T-helper 2 cell treated with Interferon-gamma antibody and Interleukin-4, amounts not matched to agents 100 ng/mL and 5 ng/mL, for 36 hours (primary cell): ENCODE measurements at regions not wholly inside any gene's neighbourhood (a gene's known extent, or its start where the extent isn't known, plus 50 kb on each side); places are given as distances from the start of the nearest gene placed in this dataset.

ENCODE experiments used
- intact Hi-C: fragments of 100-400 bp; cut with micrococcal nuclease; formaldehyde crosslinking; loops from one replicate; pipeline ENCODE4 v1.15.1; 2023

DNA sequence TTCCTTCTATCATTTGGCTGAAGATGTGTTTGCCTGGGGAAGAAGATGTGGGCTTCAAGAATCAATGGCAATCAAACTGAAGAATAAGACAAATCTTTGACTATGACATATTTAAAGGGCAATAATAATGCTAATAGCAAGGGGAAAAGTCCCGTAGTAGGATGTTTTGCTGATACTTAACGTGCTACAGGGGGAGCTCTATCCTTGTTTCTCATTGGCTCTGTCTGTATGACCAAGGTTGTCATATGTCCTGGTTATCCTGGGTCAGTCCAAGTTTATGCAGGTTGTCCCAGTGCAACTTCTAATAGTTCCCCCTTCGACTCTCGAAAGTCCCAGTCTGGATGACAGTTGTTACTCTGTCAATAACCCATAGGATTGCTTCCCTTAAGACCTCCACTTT lies 321.3 kb downstream of the DHX35 start:
- intact Hi-C loops, result no loop called here

- intact Hi-C loops, result no loop called here
These were observed 320.5 kb downstream of the DHX35 start for GRCh38 chr20:39282619-39283092.

DNA sequence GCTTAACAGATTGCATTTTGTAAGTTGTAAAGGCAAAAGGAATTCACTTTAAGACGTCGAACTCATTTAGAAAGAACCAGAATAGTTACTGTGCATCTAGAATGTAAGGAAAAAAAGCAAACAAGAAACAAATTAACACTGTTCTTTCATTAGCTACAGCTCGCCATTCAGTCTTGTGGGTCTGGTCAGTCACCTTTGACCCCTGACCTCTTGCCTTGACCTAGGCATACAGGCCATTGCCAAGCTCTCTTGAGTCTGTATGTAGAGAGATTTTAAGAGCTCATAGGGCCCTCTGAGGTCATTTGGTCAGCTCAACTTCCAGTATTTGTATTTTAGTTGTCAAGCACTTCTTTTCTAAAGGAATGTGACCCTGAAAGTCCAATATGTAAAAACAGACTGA lies 318.7 kb downstream of the DHX35 start:
- intact Hi-C loops, result no loop called here

- intact Hi-C loops, result no loop called here
These were observed 316.2 kb downstream of the DHX35 start for GRCh38 chr20:39278230-39278788.

GRCh38 chr20:39277185-39277584 lies 315.0 kb downstream of the DHX35 start:
- intact Hi-C loops, result no loop called here

DNA sequence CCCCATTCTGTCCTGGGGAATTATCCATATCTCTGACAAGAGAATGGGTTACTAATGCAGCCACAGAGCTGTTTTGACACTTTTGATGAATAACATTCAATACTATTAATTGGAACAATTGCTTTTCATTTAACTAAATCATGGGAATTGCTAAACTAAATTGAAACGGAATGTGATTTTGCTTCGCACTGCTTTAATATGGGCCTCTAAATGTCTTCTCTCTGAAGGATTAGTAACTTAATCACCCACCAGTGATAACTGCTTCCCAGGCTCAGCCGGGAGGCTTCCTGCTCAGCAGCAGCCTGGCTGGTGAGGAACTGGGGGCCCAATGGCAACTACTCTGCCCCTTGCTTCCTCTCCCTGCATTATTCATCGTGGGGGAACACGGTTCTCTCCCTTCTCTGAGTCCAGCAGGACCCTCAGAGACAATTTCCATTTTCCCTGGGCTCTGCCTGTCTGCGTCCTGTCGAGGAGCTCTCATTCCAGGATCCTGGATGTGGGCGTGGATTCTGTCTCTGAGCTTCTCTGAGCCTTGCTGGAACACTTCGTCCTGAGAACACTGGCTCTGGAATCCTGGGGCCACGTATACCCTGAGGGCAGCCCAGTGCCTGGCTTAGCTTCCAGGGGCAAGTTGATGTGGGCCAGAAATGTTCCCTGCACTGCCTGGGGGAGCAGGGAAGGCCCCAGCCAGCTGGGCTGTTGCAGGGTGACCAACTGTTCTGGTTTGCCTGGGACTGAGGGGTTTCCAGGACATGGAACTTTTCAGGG lies 308.9 kb downstream of the DHX35 start:
- intact Hi-C loops, result no loop called here

GRCh38 chr20:39269493-39270217 lies 307.5 kb downstream of the DHX35 start:
- intact Hi-C loops, result no loop called here

DNA sequence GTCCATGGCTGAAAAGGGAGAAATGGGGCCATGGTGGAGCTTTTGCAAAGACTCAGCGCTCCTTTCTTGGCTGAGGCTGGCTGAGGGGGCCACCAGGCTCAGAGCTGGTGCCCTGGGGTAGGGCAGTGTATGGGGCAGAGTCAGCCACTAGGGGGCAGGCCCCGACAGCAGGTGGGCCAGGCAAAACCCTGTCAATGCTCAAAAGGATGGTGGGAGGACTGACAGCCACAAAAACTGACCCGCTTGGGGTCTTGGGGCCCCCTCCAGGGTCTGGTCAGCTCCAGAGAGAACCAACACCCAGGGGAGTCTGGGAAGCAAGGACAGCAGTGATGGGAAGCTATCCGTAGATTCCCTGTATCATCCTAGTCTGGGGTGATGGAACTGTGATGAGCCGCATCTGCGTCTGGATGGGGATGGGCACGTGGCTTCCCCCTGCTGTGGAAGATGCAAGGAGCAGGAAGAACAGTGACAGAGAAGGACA lies 306.9 kb downstream of the DHX35 start:
- intact Hi-C loops, result no loop called here

- intact Hi-C loops, result no loop called here
These were observed 306.4 kb downstream of the DHX35 start for GRCh38 chr20:39268491-39268951.

DNA sequence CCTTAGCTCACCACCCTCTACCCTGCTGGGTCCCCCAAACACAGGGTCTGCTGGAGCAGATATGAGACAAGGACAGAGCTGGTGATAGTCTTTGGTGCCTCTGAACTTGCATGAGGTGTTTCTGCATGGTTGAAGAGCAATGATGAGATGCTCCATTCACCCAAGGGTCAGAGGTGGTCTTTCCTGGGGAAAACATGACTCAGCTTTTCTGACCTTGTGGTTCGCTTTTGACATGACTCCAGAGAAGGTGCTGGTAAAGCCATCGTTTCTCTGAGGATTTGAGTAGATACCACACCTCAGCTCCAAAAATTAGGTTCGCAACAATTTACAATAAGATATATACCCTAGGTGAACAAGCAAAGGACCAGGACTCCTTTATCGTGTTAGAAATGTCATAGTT lies 304.8 kb downstream of the DHX35 start:
- intact Hi-C loops, result no loop called here

DNA sequence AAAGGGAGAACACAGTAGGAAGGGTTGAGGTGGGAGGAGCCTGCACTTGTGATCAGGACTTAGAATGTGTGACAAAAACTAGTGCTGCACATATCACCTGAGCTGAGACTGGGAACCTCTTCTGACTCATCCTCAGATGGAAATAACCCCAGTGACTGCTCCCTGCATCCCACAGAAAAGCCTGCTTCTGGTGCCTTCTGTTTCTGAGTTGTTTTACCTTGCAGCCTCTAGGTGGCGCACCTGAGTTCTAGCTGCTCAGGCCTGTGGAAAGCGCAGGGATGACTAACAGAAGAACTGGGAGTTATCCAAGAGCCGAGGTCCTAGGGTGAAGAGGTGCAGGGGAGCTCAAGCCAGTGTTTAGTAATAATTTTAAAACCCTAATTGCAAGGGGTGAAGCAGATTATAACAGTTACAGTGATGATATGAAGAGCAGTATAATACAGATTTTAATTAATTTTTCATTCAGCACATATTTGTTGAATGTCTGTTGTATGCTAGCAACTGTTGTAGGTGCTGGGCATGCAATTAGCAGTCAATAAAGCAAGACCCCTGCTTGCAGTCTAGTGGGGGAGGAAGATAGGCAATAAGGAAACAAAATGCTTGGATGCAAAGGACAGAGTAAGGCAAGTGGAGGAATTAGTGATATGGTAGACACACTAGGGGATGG lies 302.5 kb downstream of the DHX35 start:
- intact Hi-C loops, result no loop called here

GRCh38 chr20:39263076-39263475 lies 300.9 kb downstream of the DHX35 start:
- intact Hi-C loops, result no loop called here

- intact Hi-C loops, result no loop called here
These were observed 297.7 kb downstream of the DHX35 start for GRCh38 chr20:39259808-39260207.

- intact Hi-C loops, result no loop called here
These were observed 297.1 kb downstream of the DHX35 start for GRCh38 chr20:39259010-39259803.

GRCh38 chr20:39258253-39258652 lies 296.1 kb downstream of the DHX35 start:
- intact Hi-C loops, result no loop called here

GRCh38 chr20:39253051-39253755 lies 291.1 kb downstream of the DHX35 start:
- intact Hi-C loops, result no loop called here

GRCh38 chr20:39252035-39252434 lies 289.9 kb downstream of the DHX35 start:
- intact Hi-C loops, result no loop called here

DNA sequence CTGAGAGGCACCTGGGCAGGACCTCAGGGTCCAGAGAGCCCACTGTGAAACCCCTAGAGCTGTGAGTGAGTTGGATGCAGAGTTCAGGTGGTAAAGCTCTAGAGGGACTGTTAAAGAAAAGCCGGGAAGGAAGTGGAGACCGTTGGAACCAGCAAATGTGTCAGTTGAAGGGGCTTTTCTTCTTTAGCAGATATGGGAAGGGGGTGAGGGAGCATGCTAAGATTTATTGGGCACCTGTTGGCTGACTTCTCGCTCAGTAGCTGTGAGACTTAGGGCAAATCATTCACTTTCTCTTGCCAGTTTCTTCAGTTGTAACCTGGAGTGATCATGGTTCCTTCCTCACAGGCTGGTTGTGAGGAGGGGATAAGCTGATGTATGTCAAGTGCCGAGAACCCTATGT lies 287.7 kb downstream of the DHX35 start:
- intact Hi-C loops, result no loop called here

DNA sequence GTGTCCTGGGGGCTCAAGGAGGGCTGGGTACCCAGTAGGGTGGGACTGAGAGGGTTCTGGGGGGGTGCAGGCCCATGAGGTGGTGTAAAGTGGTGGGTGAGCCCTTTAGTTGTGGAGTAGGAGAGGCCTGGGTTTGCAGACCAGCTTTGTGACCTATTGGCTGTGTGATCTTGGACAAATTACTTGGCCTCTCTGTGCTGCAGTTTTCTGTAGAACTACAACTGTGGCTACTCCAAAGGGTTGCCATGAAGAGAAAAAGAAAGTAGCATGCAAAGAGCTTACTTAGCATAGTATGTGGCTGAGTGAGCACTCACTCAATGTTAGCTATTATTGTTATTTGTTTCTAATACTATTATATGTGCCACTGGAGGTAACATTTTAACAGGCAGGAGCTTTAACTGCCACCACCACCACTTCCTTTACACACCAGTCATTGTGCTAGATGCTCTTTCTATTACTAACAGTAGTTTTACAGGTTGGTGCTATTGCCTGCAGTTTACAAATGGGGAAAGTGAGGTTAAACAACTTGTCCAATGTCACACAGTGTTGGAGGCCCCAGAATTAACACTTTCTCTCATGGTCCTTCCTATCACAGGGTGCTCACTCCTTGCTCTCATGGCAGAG lies 286.8 kb downstream of the DHX35 start:
- intact Hi-C loops, result no loop called here
